Tibial artery (tissue), 4 donors: ENCODE measurements at regions not wholly inside any gene's neighbourhood (a gene's known extent, or its start where the extent isn't known, plus 50 kb on each side); places are given as distances from the start of the nearest gene placed in this dataset.

Source experiments
- DNase-seq, 2 donors: peaks; one replicate each; pipeline ENCODE4 v3.0.0-alpha.2; 2019
- H3K27ac ChIP-seq, 2 donors: fragments of 200-600 bp; sonication (generic) in 1 of 2; 1 replicate in 1 of 2; 2 replicates in 1 of 2; pipeline ENCODE4 v1.5.1; 2018 to 2019; ENCODE audit warnings: mild to moderate bottlenecking in 1 of 2
- H3K27me3 ChIP-seq, 2 donors: fragments of 200-600 bp; sonication (generic) in 1 of 2; one replicate each; pipeline versions ENCODE4 v1.5.1 to v1.6.0; 2016 to 2019
- H3K36me3 ChIP-seq, 3 donors: fragments of 200-600 bp; sonication (generic) in 2 of 3; one replicate each; pipeline ENCODE4 v1.5.1; 2016 to 2019; ENCODE audit warnings: mild to moderate bottlenecking in 2 of 3
- H3K4me1 ChIP-seq, 4 donors: fragments of 200-600 bp; sonication (generic) in 2 of 4; 1 replicate in 3 of 4; 2 replicates in 1 of 4; pipeline ENCODE4 v1.5.1; 2016 to 2019
- H3K4me3 ChIP-seq, 2 donors: fragments of 200-600 bp; sonication (generic) in 1 of 2; 1 replicate in 1 of 2; 2 replicates in 1 of 2; pipeline ENCODE4 v1.5.1; 2018 to 2019; ENCODE audit warnings: mild to moderate bottlenecking in 2 of 2
- H3K9me3 ChIP-seq, 3 donors: fragments of 200-600 bp; sonication (generic) in 1 of 3; one replicate each; pipeline ENCODE4 v1.5.1; 2016 to 2019
- intact Hi-C: fragments of 100-400 bp; cut with DNase I; formaldehyde crosslinking; loops from one replicate; pipeline ENCODE4 v1.15.0; 2023; ENCODE audit warnings: low total_unique reads
- TF ChIP-seq, protein P1 (sequence below), 2 experiments: fragments of 200-600 bp in 1 of 2; fragments of 450-650 bp in 1 of 2; IDR thresholded peaks; one replicate each; pipeline ENCODE4 v1.5.1; 2017 to 2019; ENCODE audit warnings: antibody characterized with exemption in 2 of 2, mild to moderate bottlenecking in 1 of 2, moderate library complexity in 1 of 2

DNA sequence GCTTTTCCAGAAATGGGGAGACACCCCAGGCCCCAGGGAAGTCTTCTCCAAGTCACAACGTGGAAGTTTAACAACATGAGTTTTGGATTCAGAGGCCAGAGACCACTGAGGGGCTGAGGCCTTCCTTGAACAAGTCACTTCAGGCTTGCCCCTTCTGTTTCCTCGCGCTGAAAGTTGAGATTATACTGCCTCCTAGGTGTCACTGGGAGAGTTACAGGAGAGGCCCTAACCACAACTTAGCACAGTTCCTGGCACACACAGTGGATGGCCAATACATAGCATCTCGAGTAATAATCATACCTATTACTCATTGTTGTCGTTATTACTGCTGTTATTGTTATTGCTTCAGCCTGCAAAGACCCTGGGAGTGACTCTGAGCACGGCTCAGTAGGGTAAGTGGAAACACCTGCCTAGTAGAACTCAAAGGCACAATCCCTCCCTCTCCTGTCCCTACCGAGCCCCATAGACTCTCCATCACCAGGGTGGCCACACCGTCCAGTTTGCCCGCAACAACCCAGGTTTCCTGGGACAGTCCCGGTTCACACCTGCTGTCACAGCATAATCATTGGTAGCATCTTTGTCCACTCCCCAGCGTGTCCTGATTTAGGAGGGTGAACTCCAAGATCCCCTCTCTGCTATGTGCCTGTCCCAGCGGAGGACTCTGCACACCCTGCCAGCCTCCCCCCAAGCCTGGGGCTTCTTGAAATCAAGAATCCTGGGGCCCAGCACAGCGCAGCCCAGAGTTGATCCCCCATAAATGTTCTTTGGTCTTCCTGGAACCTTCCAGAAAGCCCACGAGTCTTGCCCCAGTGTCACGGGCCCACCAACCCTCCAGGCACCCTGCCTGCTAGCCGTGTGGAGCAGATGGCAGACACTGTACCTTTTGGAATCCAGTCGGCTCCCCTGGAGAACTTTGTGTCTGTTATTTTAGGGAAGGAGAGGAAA lies 85.0 kb downstream of the SYNE3 start:
- intact Hi-C loops = loop anchor here (5.0 kb wide), 1 partner anchor 744 kb away; no protein-coding TSS in a partner anchor
- no peak overlapping the region for H3K4me3 ChIP-seq
- TF ChIP-seq, protein P1, sequence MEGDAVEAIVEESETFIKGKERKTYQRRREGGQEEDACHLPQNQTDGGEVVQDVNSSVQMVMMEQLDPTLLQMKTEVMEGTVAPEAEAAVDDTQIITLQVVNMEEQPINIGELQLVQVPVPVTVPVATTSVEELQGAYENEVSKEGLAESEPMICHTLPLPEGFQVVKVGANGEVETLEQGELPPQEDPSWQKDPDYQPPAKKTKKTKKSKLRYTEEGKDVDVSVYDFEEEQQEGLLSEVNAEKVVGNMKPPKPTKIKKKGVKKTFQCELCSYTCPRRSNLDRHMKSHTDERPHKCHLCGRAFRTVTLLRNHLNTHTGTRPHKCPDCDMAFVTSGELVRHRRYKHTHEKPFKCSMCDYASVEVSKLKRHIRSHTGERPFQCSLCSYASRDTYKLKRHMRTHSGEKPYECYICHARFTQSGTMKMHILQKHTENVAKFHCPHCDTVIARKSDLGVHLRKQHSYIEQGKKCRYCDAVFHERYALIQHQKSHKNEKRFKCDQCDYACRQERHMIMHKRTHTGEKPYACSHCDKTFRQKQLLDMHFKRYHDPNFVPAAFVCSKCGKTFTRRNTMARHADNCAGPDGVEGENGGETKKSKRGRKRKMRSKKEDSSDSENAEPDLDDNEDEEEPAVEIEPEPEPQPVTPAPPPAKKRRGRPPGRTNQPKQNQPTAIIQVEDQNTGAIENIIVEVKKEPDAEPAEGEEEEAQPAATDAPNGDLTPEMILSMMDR (IDR thresholded peaks at IDR 0.05) = peak; percentile 46 to 50
- H3K27ac ChIP-seq = no peak overlapping the region
- no peak for DNase-seq
- H3K27me3 ChIP-seq = no peaks in the 10 kb centered on the region
- H3K36me3 ChIP-seq = peaks cover 28 to 55% (median 42%) of the 10 kb centered on the region in 3 donors
- peaks cover 0 to 8% (median 0%) of the 10 kb centered on the region in 4 donors for H3K4me1 ChIP-seq
- no peaks in the 10 kb centered on the region for H3K9me3 ChIP-seq

DNA sequence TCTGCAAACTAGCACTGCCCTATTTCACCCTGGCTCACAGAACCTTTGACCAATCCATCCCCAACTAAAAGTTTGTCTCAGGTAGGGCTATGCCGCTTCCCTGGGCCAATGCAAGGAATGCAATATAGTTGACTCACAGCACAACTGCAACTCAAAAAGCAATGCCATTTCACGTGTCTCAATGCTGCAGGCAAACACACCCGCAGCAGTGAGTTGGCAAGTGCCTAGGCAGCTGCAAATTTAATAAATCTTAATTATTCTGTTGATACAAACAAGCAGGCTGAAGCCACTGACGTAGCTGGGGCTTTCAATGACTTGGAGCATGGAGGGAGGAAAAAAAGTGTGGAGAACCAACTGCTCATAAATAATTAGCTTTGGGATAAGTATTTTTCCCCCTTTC lies 87.9 kb downstream of the SYNE3 start:
- no peak for DNase-seq
- Histone ChIP-seq H3K9me3 (no peaks in the 10 kb centered on the region), H3K27ac (no peak overlapping the region), H3K27me3 (no peaks in the 10 kb centered on the region), H3K4me1 (peaks cover 0 to 15% (median 0%) of the 10 kb centered on the region in 4 donors), H3K36me3 (peaks cover 12 to 32% (median 26%) of the 10 kb centered on the region in 3 donors), H3K4me3 (no peak overlapping the region)
- TF ChIP-seq, protein P1 (IDR thresholded peaks at IDR 0.05) = no peak
- intact Hi-C loops = no loop called here

DNA sequence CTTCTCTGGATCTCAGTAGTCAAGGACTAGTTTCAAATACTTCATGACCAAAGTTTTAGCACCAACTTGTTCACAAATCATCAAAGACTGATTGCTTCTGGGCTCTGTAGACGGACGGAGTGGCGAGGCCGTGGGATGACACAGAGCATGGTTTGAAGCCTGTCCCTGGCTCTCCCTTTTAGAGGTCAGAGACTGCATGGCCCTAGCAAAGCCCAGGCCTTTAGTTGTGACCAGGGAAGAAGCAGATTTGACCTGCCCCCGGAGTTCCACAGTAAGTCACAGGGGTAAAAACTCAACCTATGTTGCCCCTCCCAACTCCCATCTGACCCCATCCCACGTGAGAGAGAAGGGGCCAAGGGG lies 90.4 kb downstream of the SYNE3 start:
- H3K36me3 ChIP-seq = peaks cover 0 to 33% (median 30%) of the 10 kb centered on the region in 3 donors
- DNase-seq = peak in 1 of 2 donors; percentile 37
- TF ChIP-seq, protein P1 (IDR thresholded peaks at IDR 0.05) = no peak
- no peak overlapping the region for H3K27ac ChIP-seq
- intact Hi-C loops = no loop called here
- peaks cover 0 to 7% (median 0%) of the 10 kb centered on the region in 4 donors for H3K4me1 ChIP-seq
- H3K27me3 ChIP-seq = no peaks in the 10 kb centered on the region
- H3K4me3 ChIP-seq = no peak overlapping the region
- no peaks in the 10 kb centered on the region for H3K9me3 ChIP-seq

DNA sequence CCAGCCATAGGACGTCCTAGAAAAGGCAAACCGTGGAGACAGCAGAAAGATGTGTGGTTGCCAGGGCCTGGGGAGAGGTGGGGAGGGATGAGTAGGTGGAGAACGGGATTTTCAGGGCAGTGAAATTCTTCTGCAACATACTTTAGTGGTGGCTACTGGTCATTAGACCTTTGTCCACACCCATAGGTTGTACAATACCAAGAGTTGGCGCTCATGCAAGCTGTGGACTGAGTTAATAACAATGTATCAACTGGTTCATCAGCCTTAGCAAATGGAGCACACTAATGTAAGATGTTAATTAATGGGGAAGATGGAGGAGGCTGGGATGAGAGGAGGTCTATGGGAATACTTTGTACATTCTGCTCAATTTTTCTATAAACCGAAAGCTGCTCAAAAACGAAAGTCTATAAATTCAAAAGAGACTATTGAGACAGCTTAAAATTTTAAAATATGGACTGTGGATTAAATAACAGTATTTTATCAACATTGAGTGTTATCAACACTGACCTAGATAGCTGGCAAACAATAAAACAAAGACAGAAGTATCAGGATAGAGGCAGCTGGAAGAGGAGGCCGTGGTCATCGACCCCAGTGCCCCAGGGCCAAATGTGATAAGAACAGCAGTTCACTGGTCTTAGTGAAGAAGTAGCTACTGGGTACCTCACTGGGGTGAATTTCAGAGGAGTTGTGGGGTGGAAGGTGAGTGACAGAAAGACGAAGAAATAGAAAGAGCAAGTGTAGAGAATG lies 90.9 kb downstream of the SYNE3 start:
- intact Hi-C loops = no loop called here
- H3K27ac ChIP-seq = no peak overlapping the region
- peak in 1 of 2 donors; percentile 17 for DNase-seq
- H3K27me3 ChIP-seq = no peaks in the 10 kb centered on the region
- TF ChIP-seq, protein P1 (IDR thresholded peaks at IDR 0.05) = no peak
- no peaks in the 10 kb centered on the region for H3K9me3 ChIP-seq
- H3K4me3 ChIP-seq = no peak overlapping the region
- peaks cover 0 to 7% (median 0%) of the 10 kb centered on the region in 4 donors for H3K4me1 ChIP-seq
- peaks cover 0 to 38% (median 36%) of the 10 kb centered on the region in 3 donors for H3K36me3 ChIP-seq

DNA sequence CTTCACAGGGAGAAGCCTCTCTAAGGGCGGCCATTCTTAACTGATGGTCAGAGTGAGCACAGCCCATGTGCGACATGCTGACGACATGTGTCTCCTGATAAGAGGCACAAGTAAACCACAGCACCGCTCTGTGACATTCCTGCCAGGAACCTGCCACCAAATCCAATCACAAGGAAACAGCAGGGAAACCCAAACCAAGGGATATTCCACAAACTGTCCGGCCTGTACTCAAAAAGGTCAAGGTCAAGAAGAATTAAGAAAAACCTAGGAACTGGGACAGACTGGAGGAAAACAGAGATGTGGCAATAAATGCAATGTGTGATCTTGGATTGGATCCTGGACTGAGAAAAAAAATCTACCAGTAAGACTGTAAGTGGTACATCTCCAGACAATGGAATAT lies 91.9 kb downstream of the SYNE3 start:
- TF ChIP-seq, protein P1 (IDR thresholded peaks at IDR 0.05) = no peak
- Histone ChIP-seq H3K36me3 (peaks cover 6 to 47% (median 44%) of the 10 kb centered on the region in 3 donors), H3K4me3 (no peak overlapping the region), H3K27me3 (no peaks in the 10 kb centered on the region), H3K9me3 (no peaks in the 10 kb centered on the region), H3K4me1 (peaks cover 0 to 7% (median 0%) of the 10 kb centered on the region in 4 donors), H3K27ac (no peak overlapping the region)
- no peak for DNase-seq
- intact Hi-C loops = no loop called here
